ENCODE measurements at regions not wholly inside any gene's neighbourhood (a gene's known extent, or its start where the extent isn't known, plus 50 kb on each side); places are given as distances from the start of the nearest gene placed in this dataset.

DNA sequence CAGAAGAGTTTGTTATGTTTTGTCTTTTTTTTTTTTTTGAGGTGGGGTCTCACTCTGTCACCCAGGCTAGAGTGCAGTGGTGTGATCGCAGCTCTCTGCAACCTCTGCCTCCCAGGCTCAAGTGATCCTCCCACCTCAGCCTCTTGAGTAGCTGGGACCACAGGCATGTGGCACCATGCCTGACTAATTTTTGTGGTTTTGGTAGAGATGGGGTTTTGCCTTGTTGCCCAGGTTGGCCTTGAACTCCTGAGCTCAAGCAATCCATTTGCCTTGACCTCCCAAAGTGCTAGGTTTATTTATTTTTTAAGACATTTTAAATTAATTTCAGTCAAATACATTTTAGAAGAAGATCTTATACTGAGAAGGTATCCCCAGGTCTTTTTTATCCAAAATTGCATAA lies 366.7 kb downstream of the KCNJ2 start:
- H3K36me3 ChIP-seq (ENCODE audit: insufficient read depth, low read length), result no peaks in the 10 kb centered on the region
- H3K4me1 ChIP-seq (ENCODE audit: insufficient read depth, low read length), result peaks cover 11% of the 10 kb centered on the region
- no peak overlapping the region for H3K9ac ChIP-seq (ENCODE audit: low read depth, low read length)
- no peaks in the 10 kb centered on the region for H3K9me3 ChIP-seq (ENCODE audit: control insufficient read depth, insufficient read depth, low read length)

GRCh38 chr17:70539132-70539924 lies 370.0 kb downstream of the KCNJ2 start:
- Histone ChIP-seq H3K9ac (ENCODE audit: low read depth, low read length) (no peak overlapping the region), H3K9me3 (ENCODE audit: control insufficient read depth, insufficient read depth, low read length) (no peaks in the 10 kb centered on the region)

DNA sequence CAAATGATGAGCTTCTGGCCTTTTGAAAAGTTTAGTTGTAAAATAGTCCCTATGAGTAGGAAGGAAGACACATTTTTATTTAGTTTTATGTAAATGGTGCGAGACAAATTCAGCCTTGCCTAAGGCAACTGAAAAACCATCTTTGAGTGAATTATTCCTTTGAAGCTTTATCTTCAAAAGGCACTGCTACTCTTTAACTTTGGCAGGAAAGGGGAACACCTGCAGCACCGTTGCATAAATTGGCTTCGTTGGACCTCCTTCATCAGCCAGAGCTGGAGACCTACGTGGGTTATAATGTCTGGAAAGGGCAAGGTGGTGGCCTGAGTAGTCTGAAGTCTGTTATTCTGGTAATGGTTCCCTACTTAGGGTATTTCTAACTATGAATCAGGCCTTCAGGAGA lies 373.5 kb downstream of the KCNJ2 start:
- Histone ChIP-seq H3K36me3 (ENCODE audit: insufficient read depth, low read length) (no peaks in the 10 kb centered on the region), H3K4me1 (ENCODE audit: insufficient read depth, low read length) (peaks cover 11% of the 10 kb centered on the region), H3K9ac (ENCODE audit: low read depth, low read length) (no peak overlapping the region), H3K9me3 (ENCODE audit: control insufficient read depth, insufficient read depth, low read length) (no peaks in the 10 kb centered on the region)

More at GRCh38 chr17:70539132-70539924, 370.0 kb downstream of the KCNJ2 start:
- Histone ChIP-seq H3K4me1 (ENCODE audit: insufficient read depth, low read length) (peaks cover 11% of the 10 kb centered on the region), H3K36me3 (ENCODE audit: insufficient read depth, low read length) (no peaks in the 10 kb centered on the region)

GRCh38 chr17:70544317-70544716 lies 375.0 kb downstream of the KCNJ2 start:
- H3K9ac ChIP-seq (ENCODE audit: low read depth, low read length), result no peak overlapping the region
- no peaks in the 10 kb centered on the region for H3K36me3 ChIP-seq (ENCODE audit: insufficient read depth, low read length)
- H3K4me1 ChIP-seq (ENCODE audit: insufficient read depth, low read length), result peaks cover 7% of the 10 kb centered on the region
- no peaks in the 10 kb centered on the region for H3K9me3 ChIP-seq (ENCODE audit: control insufficient read depth, insufficient read depth, low read length)

DNA sequence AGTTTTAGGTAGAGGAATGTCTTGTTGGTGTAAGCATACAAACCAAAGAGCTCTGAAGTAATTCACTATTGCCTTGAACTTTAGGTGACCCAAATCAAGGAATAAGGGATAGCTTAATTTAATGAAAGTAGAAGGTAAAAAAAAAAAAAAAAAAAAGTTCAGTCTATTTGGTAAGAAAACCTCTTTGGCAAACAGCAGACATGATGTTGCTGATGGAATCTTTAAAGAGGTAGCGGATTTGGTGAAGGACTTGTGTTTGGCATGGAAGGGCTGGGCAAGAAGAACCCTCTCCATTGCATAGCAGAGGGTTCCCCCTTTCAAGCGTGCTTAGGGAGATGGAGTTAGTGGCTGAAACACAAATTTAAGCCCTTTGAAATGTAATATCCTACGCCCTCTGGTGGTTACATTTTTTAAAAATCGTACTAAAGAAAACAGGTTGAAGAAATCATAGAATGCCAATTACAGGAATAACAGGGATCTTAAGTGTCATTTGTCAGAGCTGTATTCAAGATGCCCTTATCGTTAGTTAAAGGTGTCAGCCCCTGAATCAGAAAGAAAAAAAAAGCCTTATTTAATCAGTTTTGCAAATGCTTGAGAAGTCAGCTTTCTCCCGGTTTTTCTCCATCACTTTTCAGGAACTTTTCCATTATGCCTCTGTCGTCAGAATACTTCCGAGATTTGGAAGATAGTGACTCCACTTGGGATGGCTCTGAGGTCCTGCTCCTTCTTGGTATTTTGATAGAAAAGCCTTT lies 383.1 kb downstream of the KCNJ2 start:
- H3K9ac ChIP-seq (ENCODE audit: low read depth, low read length), result no peak overlapping the region
- H3K4me1 ChIP-seq (ENCODE audit: insufficient read depth, low read length), result no peaks in the 10 kb centered on the region
- peaks cover 4% of the 10 kb centered on the region; the same call in 1 of the 2 replicates for H3K9me3 ChIP-seq (ENCODE audit: control insufficient read depth, insufficient read depth, low read length)
- H3K36me3 ChIP-seq (ENCODE audit: insufficient read depth, low read length), result no peaks in the 10 kb centered on the region

GRCh38 chr17:70552982-70553334 lies 383.6 kb downstream of the KCNJ2 start:
- H3K9ac ChIP-seq (ENCODE audit: low read depth, low read length), result no peak overlapping the region
- no peaks in the 10 kb centered on the region for H3K36me3 ChIP-seq (ENCODE audit: insufficient read depth, low read length)
- H3K4me1 ChIP-seq (ENCODE audit: insufficient read depth, low read length), result no peaks in the 10 kb centered on the region
- peaks cover 4% of the 10 kb centered on the region; the same call in 1 of the 2 replicates for H3K9me3 ChIP-seq (ENCODE audit: control insufficient read depth, insufficient read depth, low read length)

DNA sequence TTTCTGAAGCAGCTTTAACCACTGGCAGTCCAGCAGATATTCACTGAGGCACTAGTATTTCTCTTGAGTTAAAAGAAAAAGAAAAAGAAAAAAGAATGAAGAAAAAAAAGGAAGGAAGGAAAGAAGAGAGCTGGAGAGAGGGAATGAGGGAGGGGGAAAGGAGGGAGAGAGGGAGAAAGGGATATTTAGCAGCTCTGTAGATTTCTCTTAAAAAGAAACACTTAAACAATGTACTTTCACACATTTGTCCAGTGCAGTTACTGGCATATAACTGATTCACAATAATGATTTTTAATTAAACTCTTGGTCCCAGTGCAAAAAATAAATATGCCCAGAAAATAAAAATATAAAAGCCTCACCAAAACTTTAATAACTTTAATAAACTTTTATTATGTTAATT lies 386.4 kb downstream of the KCNJ2 start:
- no peaks in the 10 kb centered on the region for H3K36me3 ChIP-seq (ENCODE audit: insufficient read depth, low read length)
- no peak overlapping the region for H3K9ac ChIP-seq (ENCODE audit: low read depth, low read length)
- no peaks in the 10 kb centered on the region for H3K4me1 ChIP-seq (ENCODE audit: insufficient read depth, low read length)
- peaks cover 3% of the 10 kb centered on the region; the same call in 1 of the 2 replicates for H3K9me3 ChIP-seq (ENCODE audit: control insufficient read depth, insufficient read depth, low read length)

DNA sequence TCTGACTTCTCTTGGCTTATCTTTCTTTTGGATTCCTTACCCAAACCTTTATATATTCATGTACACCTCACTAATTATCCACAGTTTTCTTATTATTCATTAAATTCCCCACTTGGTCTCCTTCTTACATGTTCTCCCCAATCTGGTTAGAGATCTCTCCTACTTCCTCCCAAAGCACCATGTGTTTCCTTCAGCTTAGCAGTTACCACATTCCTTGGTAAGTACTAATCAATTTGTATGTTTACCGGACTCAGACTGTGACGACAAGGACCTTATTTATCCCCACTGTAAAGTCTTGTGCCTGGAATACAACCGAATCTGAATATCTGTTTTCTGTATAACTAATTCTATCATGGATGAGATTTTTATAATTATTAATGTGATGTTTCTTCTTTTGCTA lies 389.5 kb downstream of the KCNJ2 start:
- Histone ChIP-seq H3K9me3 (ENCODE audit: control insufficient read depth, insufficient read depth, low read length) (no peaks in the 10 kb centered on the region), H3K9ac (ENCODE audit: low read depth, low read length) (no peak overlapping the region), H3K4me1 (ENCODE audit: insufficient read depth, low read length) (no peaks in the 10 kb centered on the region), H3K36me3 (ENCODE audit: insufficient read depth, low read length) (no peaks in the 10 kb centered on the region)

GRCh38 chr17:70560471-70560870 lies 391.1 kb downstream of the KCNJ2 start:
- no peaks in the 10 kb centered on the region for H3K4me1 ChIP-seq (ENCODE audit: insufficient read depth, low read length)
- H3K9me3 ChIP-seq (ENCODE audit: control insufficient read depth, insufficient read depth, low read length), result no peaks in the 10 kb centered on the region
- H3K9ac ChIP-seq (ENCODE audit: low read depth, low read length), result no peak overlapping the region
- H3K36me3 ChIP-seq (ENCODE audit: insufficient read depth, low read length), result no peaks in the 10 kb centered on the region

DNA sequence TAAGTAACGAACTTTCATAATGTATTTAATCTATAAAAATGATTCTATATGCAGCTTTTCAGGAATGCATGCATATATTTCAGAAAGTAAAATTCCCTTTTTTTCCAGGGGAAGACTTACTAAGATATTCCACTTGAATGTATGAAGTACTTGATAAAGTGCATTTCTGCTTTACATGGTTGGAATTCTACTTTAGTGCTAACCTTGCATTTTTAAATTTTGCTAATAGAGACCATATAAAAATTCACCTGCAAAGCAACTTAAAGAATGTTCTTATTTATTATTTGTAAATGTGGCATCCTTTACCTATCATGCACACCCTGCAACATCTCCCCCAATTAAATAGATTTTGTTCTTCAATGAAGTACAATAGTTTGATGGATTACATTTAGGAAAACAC lies 392.8 kb downstream of the KCNJ2 start:
- H3K9ac ChIP-seq (ENCODE audit: low read depth, low read length), result no peak overlapping the region
- no peaks in the 10 kb centered on the region for H3K9me3 ChIP-seq (ENCODE audit: control insufficient read depth, insufficient read depth, low read length)
- H3K36me3 ChIP-seq (ENCODE audit: insufficient read depth, low read length), result no peaks in the 10 kb centered on the region

DNA sequence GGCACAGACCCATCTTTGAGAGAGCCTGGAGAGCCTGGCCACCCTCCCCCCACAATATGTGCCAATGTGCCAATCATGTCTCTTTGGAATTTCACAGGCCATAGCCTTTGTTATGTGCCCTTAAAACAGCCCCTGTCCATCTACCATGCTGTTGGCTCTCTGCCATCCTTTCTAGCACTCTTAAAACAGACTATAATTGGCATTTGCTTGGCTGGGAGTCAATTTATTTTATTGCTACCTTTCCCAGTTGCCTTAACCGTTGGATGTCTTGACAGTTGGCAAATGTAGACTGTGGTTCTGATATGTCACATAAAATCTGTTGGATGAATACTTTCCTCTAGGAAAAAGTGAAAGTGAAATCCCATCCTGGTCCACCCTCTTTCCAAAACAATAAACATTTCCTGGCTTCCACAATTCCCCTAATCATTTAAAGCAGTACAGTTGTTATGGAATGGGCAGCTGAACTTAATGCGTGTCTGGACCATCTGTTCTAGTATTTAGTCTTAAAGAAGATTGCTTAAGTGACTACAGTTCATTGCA lies 394.0 kb downstream of the KCNJ2 start:
- Histone ChIP-seq H3K4me1 (ENCODE audit: insufficient read depth, low read length) (no peaks in the 10 kb centered on the region), H3K9ac (ENCODE audit: low read depth, low read length) (no peak overlapping the region), H3K9me3 (ENCODE audit: control insufficient read depth, insufficient read depth, low read length) (no peaks in the 10 kb centered on the region)

More for the DNA sequence above, 392.8 kb downstream of the KCNJ2 start:
- no peaks in the 10 kb centered on the region for H3K4me1 ChIP-seq (ENCODE audit: insufficient read depth, low read length)

GRCh38 chr17:70564006-70564620 lies 394.8 kb downstream of the KCNJ2 start:
- H3K4me1 ChIP-seq (ENCODE audit: insufficient read depth, low read length), result no peaks in the 10 kb centered on the region
- no peaks in the 10 kb centered on the region for H3K36me3 ChIP-seq (ENCODE audit: insufficient read depth, low read length)
- no peaks in the 10 kb centered on the region for H3K9me3 ChIP-seq (ENCODE audit: control insufficient read depth, insufficient read depth, low read length)
- no peak overlapping the region for H3K9ac ChIP-seq (ENCODE audit: low read depth, low read length)

More for the DNA sequence above, 394.0 kb downstream of the KCNJ2 start:
- no peaks in the 10 kb centered on the region for H3K36me3 ChIP-seq (ENCODE audit: insufficient read depth, low read length)

- Histone ChIP-seq H3K36me3 (ENCODE audit: insufficient read depth, low read length) (no peaks in the 10 kb centered on the region), H3K9ac (ENCODE audit: low read depth, low read length) (no peak overlapping the region), H3K9me3 (ENCODE audit: control insufficient read depth, insufficient read depth, low read length) (no peaks in the 10 kb centered on the region)
Measured at GRCh38 chr17:70569128-70569527, 399.8 kb downstream of the KCNJ2 start.

DNA sequence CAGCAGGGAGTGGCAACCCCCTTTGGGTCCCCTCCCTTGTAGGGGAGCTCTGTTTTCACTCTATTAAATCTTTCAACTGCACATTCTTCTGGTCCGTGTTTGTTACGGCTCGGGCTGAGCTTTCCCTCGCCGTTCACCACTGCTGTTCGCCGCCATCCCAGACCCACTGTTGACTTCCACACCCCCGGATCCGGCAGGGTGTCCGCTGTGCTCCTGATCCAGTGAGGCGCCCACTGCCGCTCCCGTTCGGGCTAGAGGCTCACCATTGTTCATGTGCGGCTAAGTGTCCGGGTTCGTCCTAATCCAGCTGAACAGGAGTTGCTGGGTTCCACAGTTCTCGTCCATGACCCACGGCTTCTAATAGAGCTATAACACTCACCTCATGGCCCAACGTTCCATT lies 408.1 kb downstream of the KCNJ2 start:
- Histone ChIP-seq H3K36me3 (ENCODE audit: insufficient read depth, low read length) (no peaks in the 10 kb centered on the region; the same call in 1 of the 2 replicates), H3K9ac (ENCODE audit: low read depth, low read length) (no peak overlapping the region), H3K4me1 (ENCODE audit: insufficient read depth, low read length) (no peaks in the 10 kb centered on the region), H3K9me3 (ENCODE audit: control insufficient read depth, insufficient read depth, low read length) (no peaks in the 10 kb centered on the region)

More at GRCh38 chr17:70569128-70569527, 399.8 kb downstream of the KCNJ2 start:
- H3K4me1 ChIP-seq (ENCODE audit: insufficient read depth, low read length), result no peaks in the 10 kb centered on the region

All from ES-I3 (cell line).